Esophagus muscularis mucosa (tissue), 4 donors: ENCODE measurements at regions not wholly inside any gene's neighbourhood (a gene's known extent, or its start where the extent isn't known, plus 50 kb on each side); places are given as distances from the start of the nearest gene placed in this dataset.

Experiments used
- DNase-seq: peaks from one replicate; pipeline ENCODE4 v3.0.0-alpha.2; 2017; ENCODE audit errors: extremely low spot score
- H3K27ac ChIP-seq, 4 donors: fragments of 200-600 bp; sonication (generic); replicated peaks in 1 of 4; 1 replicate in 3 of 4; 2 replicates in 1 of 4; pipeline ENCODE4 v1.5.1; 2016 to 2019; ENCODE audit warnings: mild to moderate bottlenecking in 1 of 4
- H3K27me3 ChIP-seq, 4 donors: fragments of 200-600 bp; sonication (generic); one replicate each; pipeline versions ENCODE4 v1.5.1 to v1.6.0; 2016 to 2019
- H3K36me3 ChIP-seq, 4 donors: fragments of 200-600 bp; sonication (generic); one replicate each; pipeline ENCODE4 v1.5.1; 2016 to 2019
- H3K4me1 ChIP-seq, 4 donors: fragments of 200-600 bp; sonication (generic); one replicate each; pipeline ENCODE4 v1.5.1; 2016 to 2019
- H3K4me3 ChIP-seq, 4 donors: fragments of 200-600 bp; sonication (generic); 1 replicate in 2 of 4; 2 replicates in 2 of 4; pipeline ENCODE4 v1.5.1; 2016 to 2019; ENCODE audit warnings: mild to moderate bottlenecking in 4 of 4, moderate library complexity in 1 of 4
- H3K9me3 ChIP-seq, 4 donors: fragments of 200-600 bp; sonication (generic); 1 replicate in 3 of 4; 2 replicates in 1 of 4; pipeline ENCODE4 v1.5.1; 2016 to 2019
- CTCF ChIP-seq, 3 experiments: fragments of 200-600 bp in 2 of 3; fragments of 450-650 bp in 1 of 3; sonication (generic) in 2 of 3; IDR thresholded peaks; one replicate each; pipeline ENCODE4 v1.5.1; 2017 to 2019; ENCODE audit warnings: antibody characterized with exemption in 3 of 3, mild to moderate bottlenecking in 2 of 3, moderate library complexity in 1 of 3
- EP300 ChIP-seq: sonication (generic); formaldehyde crosslinking; IDR thresholded peaks from one replicate; pipeline ENCODE4 v1.6.1; 2017; ENCODE audit warnings: antibody characterized with exemption
- POLR2A ChIP-seq: fragments of 450-650 bp; IDR thresholded peaks from one replicate; pipeline ENCODE4 v1.6.1; 2017; ENCODE audit warnings: antibody characterized with exemption, moderate library complexity, mild to moderate bottlenecking, low read depth
- POLR2AphosphoS5 ChIP-seq, 2 donors: sonication (generic); formaldehyde crosslinking; IDR thresholded peaks; one replicate each; pipeline ENCODE4 v1.6.1; 2017; ENCODE audit warnings: antibody characterized with exemption in 2 of 2
- WGBS: methylation state at CpG from one replicate; pipeline ENCODE4 v1.1.5; 2018; 5-methylcytosine and 5-hydroxymethylcytosine counted together
- intact Hi-C: fragments of 100-400 bp; cut with DNase I; formaldehyde crosslinking; loops from one replicate; pipeline ENCODE4 v1.15.1; 2023

- Histone ChIP-seq H3K9me3 (peaks cover 0 to 17% (median 7%) of the 10 kb centered on the region in 4 donors), H3K36me3 (no peaks in the 10 kb centered on the region), H3K27ac (no peak overlapping the region), H3K4me3 (no peak overlapping the region), H3K27me3 (no peaks in the 10 kb centered on the region), H3K4me1 (no peaks in the 10 kb centered on the region)
- no peak for TF ChIP-seq POLR2AphosphoS5 (IDR thresholded peaks at IDR 0.05)
- TF ChIP-seq EP300: no peak
- TF ChIP-seq POLR2A: no peak
- no peak for DNase-seq
- WGBS: 77% methylated on average over 2 of the region's 2 CpGs
- intact Hi-C loops: no loop called here
Observed at GRCh38 chr6:78554341-78554740, 313.0 kb upstream of the IRAK1BP1 start.

GRCh38 chr6:78559056-78559455 lies 308.3 kb upstream of the IRAK1BP1 start:
- TF ChIP-seq EP300: no peak
- no peak for TF ChIP-seq CTCF (IDR thresholded peaks at IDR 0.05)
- TF ChIP-seq POLR2AphosphoS5 (IDR thresholded peaks at IDR 0.05): no peak
- no peak for TF ChIP-seq POLR2A
- WGBS: 91% methylated on average over 3 of the region's 3 CpGs
- no peak overlapping the region for H3K27ac ChIP-seq

GRCh38 chr6:78561015-78561414 lies 306.3 kb upstream of the IRAK1BP1 start:
- TF ChIP-seq EP300 (no peak), POLR2AphosphoS5 (IDR thresholded peaks at IDR 0.05) (no peak), POLR2A (no peak), CTCF (IDR thresholded peaks at IDR 0.05) (no peak)
- Histone ChIP-seq H3K27ac (no peak overlapping the region), H3K27me3 (no peaks in the 10 kb centered on the region), H3K9me3 (peaks cover 0 to 12% (median 2%) of the 10 kb centered on the region in 4 donors), H3K4me1 (no peaks in the 10 kb centered on the region), H3K4me3 (no peak overlapping the region), H3K36me3 (no peaks in the 10 kb centered on the region)
- intact Hi-C loops: no loop called here
- DNase-seq: no peak

More at GRCh38 chr6:78559056-78559455, 308.3 kb upstream of the IRAK1BP1 start:
- Histone ChIP-seq H3K9me3 (peaks cover 0 to 17% (median 4%) of the 10 kb centered on the region in 4 donors), H3K4me1 (no peaks in the 10 kb centered on the region), H3K36me3 (no peaks in the 10 kb centered on the region), H3K27me3 (no peaks in the 10 kb centered on the region), H3K4me3 (no peak overlapping the region)
- intact Hi-C loops: no loop called here
- no peak for DNase-seq

- no peaks in the 10 kb centered on the region for H3K27me3 ChIP-seq
- H3K27ac ChIP-seq: no peak overlapping the region
- intact Hi-C loops: no loop called here
- H3K4me3 ChIP-seq: no peak overlapping the region
- H3K36me3 ChIP-seq: no peaks in the 10 kb centered on the region
- no peak for DNase-seq
- TF ChIP-seq CTCF (IDR thresholded peaks at IDR 0.05) (no peak), EP300 (no peak)
- H3K9me3 ChIP-seq: peaks cover 0 to 16% (median 3%) of the 10 kb centered on the region in 4 donors
- WGBS: 87% methylated on average over 2 of the region's 2 CpGs
- no peaks in the 10 kb centered on the region for H3K4me1 ChIP-seq
Observed at GRCh38 chr6:78565997-78566396, 301.4 kb upstream of the IRAK1BP1 start.

GRCh38 chr6:78570044-78570443 lies 297.3 kb upstream of the IRAK1BP1 start:
- intact Hi-C loops: no loop called here
- Histone ChIP-seq H3K36me3 (no peaks in the 10 kb centered on the region), H3K9me3 (peaks cover 0 to 16% (median 3%) of the 10 kb centered on the region in 4 donors), H3K27me3 (no peaks in the 10 kb centered on the region), H3K27ac (no peak overlapping the region), H3K4me1 (no peaks in the 10 kb centered on the region), H3K4me3 (no peak overlapping the region)
- DNase-seq: no peak
- WGBS: 83% methylated on average over 1 of the region's 1 CpG
- TF ChIP-seq POLR2A: no peak
- no peak for TF ChIP-seq EP300
- TF ChIP-seq CTCF (IDR thresholded peaks at IDR 0.05): no peak
- no peak for TF ChIP-seq POLR2AphosphoS5 (IDR thresholded peaks at IDR 0.05)
